ENCODE measurements at regions not wholly inside any gene's neighbourhood (a gene's known extent, or its start where the extent isn't known, plus 50 kb on each side); places are given as distances from the start of the nearest gene placed in this dataset.

- Histone ChIP-seq H3K36me3 (ENCODE audit: insufficient read depth, low read length) (no peaks in the 10 kb centered on the region), H3K4me2 (ENCODE audit: insufficient read depth, low read length) (no peak overlapping the region), H3K4me3 (ENCODE audit: low read depth in 1 of 2, low read length in 2 of 2) (no peak overlapping the region), H3K27me3 (ENCODE audit: insufficient read depth, low read length, poor library complexity) (no peaks in the 10 kb centered on the region), H3K9me3 (ENCODE audit: insufficient read depth, low read length, severe bottlenecking) (peaks cover 6% of the 10 kb centered on the region), H3K4me1 (ENCODE audit: insufficient read depth, low read length) (no peaks in the 10 kb centered on the region), H3K79me2 (ENCODE audit: insufficient read depth, low read length) (no peaks in the 10 kb centered on the region), H3K27ac (ENCODE audit: low read length) (no peak overlapping the region), H4K20me1 (ENCODE audit: insufficient read depth, low read length) (no peaks in the 10 kb centered on the region), H2AFZ (ENCODE audit: low read depth, low read length) (no peak overlapping the region), H3K9ac (ENCODE audit: low read depth, low read length) (no peak overlapping the region)
- DNase-seq (no peak), ATAC-seq (ENCODE audit: insufficient read depth, low read depth) (no peak)
- no peak for TF ChIP-seq EZH2 (IDR thresholded peaks at IDR 0.05; ENCODE audit: borderline replicate concordance, low read depth, low read length, severe bottlenecking)
- TF ChIP-seq CTCF (IDR thresholded peaks at IDR 0.05; ENCODE audit: borderline replicate concordance, extremely low read depth, low read length, poor library complexity, severe bottlenecking), result no peak
These were observed 178.2 kb downstream of the FAT4 start for GRCh38 chr4:125492957-125493356.

- TF ChIP-seq EZH2 (IDR thresholded peaks at IDR 0.05; ENCODE audit: borderline replicate concordance, low read depth, low read length, severe bottlenecking) (no peak), CTCF (IDR thresholded peaks at IDR 0.05; ENCODE audit: borderline replicate concordance, extremely low read depth, low read length, poor library complexity, severe bottlenecking) (no peak)
These were observed 183.1 kb downstream of the FAT4 start for GRCh38 chr4:125497861-125498260.

GRCh38 chr4:125498981-125499380, 184.2 kb downstream of the FAT4 start:
- no peaks in the 10 kb centered on the region for H3K36me3 ChIP-seq (ENCODE audit: insufficient read depth, low read length)
- H3K9me3 ChIP-seq (ENCODE audit: insufficient read depth, low read length, severe bottlenecking), result no peaks in the 10 kb centered on the region
- H3K27ac ChIP-seq (ENCODE audit: low read length), result no peak overlapping the region
- no peaks in the 10 kb centered on the region for H3K27me3 ChIP-seq (ENCODE audit: insufficient read depth, low read length, poor library complexity)
- H3K9ac ChIP-seq (ENCODE audit: low read depth, low read length), result no peak overlapping the region
- H3K4me3 ChIP-seq (ENCODE audit: low read depth in 1 of 2, low read length in 2 of 2), result no peak overlapping the region
- no peaks in the 10 kb centered on the region for H3K4me1 ChIP-seq (ENCODE audit: insufficient read depth, low read length)
- ATAC-seq (ENCODE audit: insufficient read depth, low read depth) (no peak), DNase-seq (no peak)
- no peaks in the 10 kb centered on the region for H3K79me2 ChIP-seq (ENCODE audit: insufficient read depth, low read length)
- H3K4me2 ChIP-seq (ENCODE audit: insufficient read depth, low read length), result no peak overlapping the region
- TF ChIP-seq CTCF (IDR thresholded peaks at IDR 0.05; ENCODE audit: borderline replicate concordance, extremely low read depth, low read length, poor library complexity, severe bottlenecking) (no peak), EZH2 (IDR thresholded peaks at IDR 0.05; ENCODE audit: borderline replicate concordance, low read depth, low read length, severe bottlenecking) (no peak)
- H2AFZ ChIP-seq (ENCODE audit: low read depth, low read length), result no peak overlapping the region
- H4K20me1 ChIP-seq (ENCODE audit: insufficient read depth, low read length), result no peaks in the 10 kb centered on the region

More at GRCh38 chr4:125497861-125498260, 183.1 kb downstream of the FAT4 start:
- Histone ChIP-seq H4K20me1 (ENCODE audit: insufficient read depth, low read length) (no peaks in the 10 kb centered on the region), H3K4me3 (ENCODE audit: low read depth in 1 of 2, low read length in 2 of 2) (no peak overlapping the region), H3K27ac (ENCODE audit: low read length) (no peak overlapping the region), H3K79me2 (ENCODE audit: insufficient read depth, low read length) (no peaks in the 10 kb centered on the region), H3K27me3 (ENCODE audit: insufficient read depth, low read length, poor library complexity) (no peaks in the 10 kb centered on the region), H3K4me1 (ENCODE audit: insufficient read depth, low read length) (no peaks in the 10 kb centered on the region), H3K4me2 (ENCODE audit: insufficient read depth, low read length) (no peak overlapping the region), H3K9ac (ENCODE audit: low read depth, low read length) (no peak overlapping the region), H2AFZ (ENCODE audit: low read depth, low read length) (no peak overlapping the region), H3K9me3 (ENCODE audit: insufficient read depth, low read length, severe bottlenecking) (no peaks in the 10 kb centered on the region), H3K36me3 (ENCODE audit: insufficient read depth, low read length) (no peaks in the 10 kb centered on the region)
- DNase-seq, result no peak
- no peak for ATAC-seq (ENCODE audit: insufficient read depth, low read depth)

- DNase-seq (no peak), ATAC-seq (ENCODE audit: insufficient read depth, low read depth) (no peak)
- no peak overlapping the region for H3K4me3 ChIP-seq (ENCODE audit: low read depth in 1 of 2, low read length in 2 of 2)
- H2AFZ ChIP-seq (ENCODE audit: low read depth, low read length), result no peak overlapping the region
- no peak overlapping the region for H3K4me2 ChIP-seq (ENCODE audit: insufficient read depth, low read length)
- no peaks in the 10 kb centered on the region for H3K4me1 ChIP-seq (ENCODE audit: insufficient read depth, low read length)
- no peaks in the 10 kb centered on the region for H3K36me3 ChIP-seq (ENCODE audit: insufficient read depth, low read length)
- H3K27me3 ChIP-seq (ENCODE audit: insufficient read depth, low read length, poor library complexity), result no peaks in the 10 kb centered on the region
- H3K79me2 ChIP-seq (ENCODE audit: insufficient read depth, low read length), result no peaks in the 10 kb centered on the region
- no peaks in the 10 kb centered on the region for H4K20me1 ChIP-seq (ENCODE audit: insufficient read depth, low read length)
- no peak overlapping the region for H3K9ac ChIP-seq (ENCODE audit: low read depth, low read length)
- TF ChIP-seq CTCF (IDR thresholded peaks at IDR 0.05; ENCODE audit: borderline replicate concordance, extremely low read depth, low read length, poor library complexity, severe bottlenecking) (no peak), EZH2 (IDR thresholded peaks at IDR 0.05; ENCODE audit: borderline replicate concordance, low read depth, low read length, severe bottlenecking) (no peak)
- no peak overlapping the region for H3K27ac ChIP-seq (ENCODE audit: low read length)
- no peaks in the 10 kb centered on the region for H3K9me3 ChIP-seq (ENCODE audit: insufficient read depth, low read length, severe bottlenecking)
These were observed 186.3 kb downstream of the FAT4 start for GRCh38 chr4:125501090-125501489.
